ENCODE measurements at regions not wholly inside any gene's neighbourhood (a gene's known extent, or its start where the extent isn't known, plus 50 kb on each side); places are given as distances from the start of the nearest gene placed in this dataset.

DNA sequence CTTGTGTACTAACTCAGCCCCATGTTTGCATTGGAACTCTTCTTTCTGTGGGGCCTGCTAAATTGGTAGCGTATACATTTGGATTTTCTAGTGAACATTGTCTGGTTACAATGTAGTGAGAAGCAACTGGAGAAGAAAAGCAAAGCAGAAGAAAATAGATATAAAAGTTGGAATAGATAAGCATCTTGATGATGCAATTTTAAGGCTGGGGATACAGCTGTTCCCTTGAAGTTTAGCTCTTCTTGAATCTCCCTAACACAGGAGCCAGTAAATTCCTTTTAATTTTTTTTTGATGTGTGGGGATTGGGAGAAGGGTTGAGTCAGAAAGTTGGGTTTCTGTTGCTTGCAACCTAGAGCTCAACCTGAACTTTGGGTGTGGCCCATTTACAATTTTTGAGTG lies 308.1 kb downstream of the STIM2 start:
- in situ Hi-C loops (cut with HindIII; ENCODE audit: low pct_unique_long_range_greater_than_20kb, low sequenced_read_pairs), result no loop called here
- no peak for DNase-seq (ENCODE audit: low read depth)

DNA sequence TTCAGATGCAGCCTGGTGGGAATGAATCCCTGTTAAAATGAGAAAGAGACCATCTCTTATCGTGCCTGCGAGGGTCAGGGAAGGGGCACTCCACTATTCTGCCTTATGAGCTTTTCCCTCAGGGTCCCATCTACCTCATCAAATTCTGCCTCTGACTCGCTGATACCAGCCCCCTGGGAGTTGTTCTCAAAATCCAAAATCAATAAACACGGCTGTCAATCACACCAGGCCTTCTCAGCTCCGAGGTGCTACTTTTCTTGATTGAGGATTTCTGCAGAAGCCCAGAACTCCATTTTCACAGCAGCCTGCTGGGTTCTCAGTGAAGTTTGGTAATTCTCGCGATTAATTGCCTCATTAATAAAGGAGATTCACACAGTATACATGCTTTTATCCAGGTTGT lies 312.6 kb downstream of the STIM2 start:
- in situ Hi-C loops (cut with HindIII; ENCODE audit: low pct_unique_long_range_greater_than_20kb, low sequenced_read_pairs), result no loop called here

DNA sequence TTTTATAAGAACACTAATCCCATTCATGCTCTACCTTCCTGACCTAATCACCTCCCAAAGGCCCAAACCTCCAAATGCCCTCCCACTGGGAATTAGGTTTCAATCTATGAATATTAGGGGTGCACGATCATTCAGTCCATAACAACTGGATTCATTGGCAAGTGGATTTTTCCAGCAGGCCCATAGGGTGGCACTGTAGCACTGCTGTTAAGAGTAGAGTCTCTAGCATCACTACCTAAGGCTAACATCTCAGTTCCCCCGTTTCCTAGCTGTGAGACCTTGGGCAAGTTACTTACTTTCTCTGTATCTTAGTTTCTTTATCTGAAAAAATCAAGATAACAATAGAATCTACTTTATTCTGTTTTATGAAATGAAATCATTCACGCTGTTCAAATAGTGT lies 315.8 kb downstream of the STIM2 start:
- no peak for DNase-seq (ENCODE audit: low read depth)

More for the DNA sequence above, 312.6 kb downstream of the STIM2 start:
- DNase-seq (ENCODE audit: low read depth), result no peak

GRCh38 chr4:27176881-27177280 lies 316.2 kb downstream of the STIM2 start:
- in situ Hi-C loops (cut with HindIII; ENCODE audit: low pct_unique_long_range_greater_than_20kb, low sequenced_read_pairs), result no loop called here
- no peak for DNase-seq (ENCODE audit: low read depth)

More for the DNA sequence above, 315.8 kb downstream of the STIM2 start:
- in situ Hi-C loops (cut with HindIII; ENCODE audit: low pct_unique_long_range_greater_than_20kb, low sequenced_read_pairs), result no loop called here

DNA sequence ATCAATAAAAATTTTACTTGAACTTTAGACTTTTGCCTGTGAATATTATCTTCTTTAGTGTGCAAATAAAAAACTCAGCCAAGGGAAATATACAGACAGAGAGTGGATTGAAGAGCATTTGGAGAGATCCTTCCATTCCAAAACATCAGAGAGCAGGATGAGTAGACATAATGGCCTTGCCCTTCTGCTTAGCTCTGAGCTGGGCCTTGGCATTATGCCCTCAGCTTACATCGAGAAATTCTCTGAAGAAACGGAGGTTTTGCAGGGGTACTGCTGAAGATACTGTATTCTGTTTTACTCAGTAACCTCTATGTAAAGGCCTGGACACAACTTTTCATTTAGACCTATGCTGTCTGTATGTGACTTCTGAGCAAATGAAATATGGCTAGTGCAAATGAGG lies 317.4 kb downstream of the STIM2 start:
- in situ Hi-C loops (cut with HindIII; ENCODE audit: low pct_unique_long_range_greater_than_20kb, low sequenced_read_pairs), result no loop called here
- no peak for DNase-seq (ENCODE audit: low read depth)

- DNase-seq (ENCODE audit: low read depth), result no peak
- in situ Hi-C loops (cut with HindIII; ENCODE audit: low pct_unique_long_range_greater_than_20kb, low sequenced_read_pairs), result no loop called here
Observed at GRCh38 chr4:27181693-27182092, 321.1 kb downstream of the STIM2 start.

DNA sequence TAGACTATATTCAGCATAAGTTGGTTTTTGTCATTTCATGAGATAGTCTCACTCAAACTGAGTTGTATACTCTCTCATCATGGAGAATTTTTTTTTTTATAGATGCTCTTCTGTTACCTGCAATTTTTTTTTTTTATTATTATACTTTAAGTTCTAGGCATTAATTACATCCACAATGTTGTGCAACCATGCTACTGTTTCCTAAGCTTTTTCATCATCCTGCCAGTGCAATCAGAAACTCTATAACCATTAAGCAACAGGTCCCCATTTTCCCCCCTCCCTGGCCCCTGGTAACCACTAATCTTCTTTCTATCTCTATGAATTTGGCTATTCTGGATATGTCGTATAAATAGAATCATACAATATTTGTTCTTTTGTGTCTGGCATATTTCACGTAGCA lies 321.6 kb downstream of the STIM2 start:
- in situ Hi-C loops (cut with HindIII; ENCODE audit: low pct_unique_long_range_greater_than_20kb, low sequenced_read_pairs), result no loop called here
- DNase-seq (ENCODE audit: low read depth), result no peak

DNA sequence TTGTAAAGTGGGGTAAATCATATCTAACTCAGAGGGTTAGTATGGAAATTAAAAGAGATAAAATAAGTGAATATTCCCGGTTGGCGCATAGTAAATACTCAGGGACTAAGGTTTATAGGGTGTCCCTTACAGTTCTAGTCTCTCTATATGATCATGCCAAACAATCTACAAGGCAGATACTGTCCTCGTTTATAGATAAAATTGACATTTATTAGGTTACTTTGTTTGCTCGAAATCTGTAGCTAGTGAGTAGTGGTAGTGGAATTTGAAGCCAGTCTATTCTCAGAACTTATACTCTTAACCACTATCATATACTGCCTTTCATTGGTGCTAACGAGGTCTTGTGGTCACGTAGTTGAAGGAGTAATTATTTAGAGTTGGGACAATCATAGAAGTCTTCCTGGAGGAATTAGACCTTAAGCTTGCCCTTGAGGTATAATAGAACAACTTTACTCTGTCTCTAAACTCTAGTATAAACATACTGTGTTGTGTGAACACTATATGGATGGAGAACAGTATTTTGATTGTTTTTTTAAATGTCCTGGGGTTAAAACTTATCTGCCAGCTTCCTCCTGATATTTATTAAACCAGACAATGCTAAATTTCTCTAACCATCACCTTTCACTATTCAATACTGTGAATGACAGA lies 324.0 kb downstream of the STIM2 start:
- no peak for DNase-seq (ENCODE audit: low read depth)
- in situ Hi-C loops (cut with HindIII; ENCODE audit: low pct_unique_long_range_greater_than_20kb, low sequenced_read_pairs), result no loop called here

DNA sequence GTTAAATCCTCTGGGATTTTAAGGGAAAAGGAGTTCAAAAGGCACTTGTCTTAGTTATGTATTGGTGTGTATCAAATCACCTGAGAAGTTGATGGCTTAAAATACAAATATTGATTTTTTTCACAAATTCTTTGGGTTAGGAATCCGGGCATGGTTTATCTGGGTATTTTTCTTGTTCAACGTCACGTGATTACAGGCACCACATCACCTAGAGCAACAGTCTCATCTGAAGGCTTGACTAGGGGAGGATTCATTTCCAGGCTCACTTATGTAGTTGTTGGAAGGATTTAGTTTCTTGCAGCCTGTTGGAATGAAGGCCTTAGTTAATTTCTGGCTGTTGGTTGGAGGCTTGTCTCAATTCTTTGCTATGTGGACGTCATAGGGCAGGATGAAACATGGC lies 326.1 kb downstream of the STIM2 start:
- in situ Hi-C loops (cut with HindIII; ENCODE audit: low pct_unique_long_range_greater_than_20kb, low sequenced_read_pairs), result no loop called here
- no peak for DNase-seq (ENCODE audit: low read depth)

DNA sequence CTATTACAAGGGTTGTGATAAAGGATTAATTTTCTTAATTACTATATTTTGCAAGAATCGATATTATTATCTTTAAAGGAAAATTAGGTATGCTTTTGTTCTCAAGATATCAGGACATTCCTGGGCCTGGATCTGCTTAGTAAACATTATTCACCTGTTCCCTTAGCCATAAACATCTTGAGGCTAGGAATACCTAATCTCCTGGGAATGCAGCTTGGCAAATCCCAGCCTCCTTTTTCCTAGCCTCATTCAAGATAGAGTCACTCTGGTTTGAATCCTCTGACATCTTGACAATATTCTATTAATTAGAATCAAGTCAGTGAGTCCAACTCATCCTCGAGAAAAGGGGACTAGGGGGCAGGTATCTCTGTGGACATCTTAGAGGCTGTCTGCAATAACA lies 327.1 kb downstream of the STIM2 start:
- DNase-seq (ENCODE audit: low read depth), result no peak
- in situ Hi-C loops (cut with HindIII; ENCODE audit: low pct_unique_long_range_greater_than_20kb, low sequenced_read_pairs), result no loop called here

DNA sequence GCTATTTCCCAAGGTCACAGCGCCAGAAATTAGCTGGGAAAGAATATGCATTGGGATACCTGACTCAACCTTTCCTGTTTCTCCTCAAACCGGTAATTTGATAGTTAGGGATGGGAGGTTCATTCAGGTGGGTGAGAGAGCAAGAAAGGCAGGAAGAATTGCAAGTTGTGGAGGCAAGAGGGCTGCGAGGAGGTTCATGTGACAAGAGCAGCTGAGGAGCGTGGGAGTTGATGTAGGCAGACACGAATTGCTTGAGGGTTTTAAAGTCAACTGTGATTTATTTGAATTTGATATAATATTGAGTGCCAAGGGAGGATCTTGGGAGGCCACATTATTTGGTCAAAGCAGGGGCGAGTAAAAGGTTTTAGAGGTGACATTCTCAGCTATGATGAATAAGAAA lies 329.0 kb downstream of the STIM2 start:
- in situ Hi-C loops (cut with HindIII; ENCODE audit: low pct_unique_long_range_greater_than_20kb, low sequenced_read_pairs), result no loop called here

GRCh38 chr4:27191592-27191991 lies 331.0 kb downstream of the STIM2 start:
- in situ Hi-C loops (cut with HindIII; ENCODE audit: low pct_unique_long_range_greater_than_20kb, low sequenced_read_pairs), result no loop called here
- DNase-seq (ENCODE audit: low read depth), result no peak

More for the DNA sequence above, 329.0 kb downstream of the STIM2 start:
- DNase-seq (ENCODE audit: low read depth), result no peak

- in situ Hi-C loops (cut with HindIII; ENCODE audit: low pct_unique_long_range_greater_than_20kb, low sequenced_read_pairs), result no loop called here
- DNase-seq (ENCODE audit: low read depth), result no peak
Observed at GRCh38 chr4:27194599-27195176, 334.0 kb downstream of the STIM2 start.

GRCh38 chr4:27198246-27198645 lies 337.6 kb downstream of the STIM2 start:
- in situ Hi-C loops (cut with HindIII; ENCODE audit: low pct_unique_long_range_greater_than_20kb, low sequenced_read_pairs), result no loop called here
- no peak for DNase-seq (ENCODE audit: low read depth)

- in situ Hi-C loops (cut with HindIII; ENCODE audit: low pct_unique_long_range_greater_than_20kb, low sequenced_read_pairs), result no loop called here
- DNase-seq (ENCODE audit: low read depth), result no peak
Observed at GRCh38 chr4:27198971-27199370, 338.3 kb downstream of the STIM2 start.

DNA sequence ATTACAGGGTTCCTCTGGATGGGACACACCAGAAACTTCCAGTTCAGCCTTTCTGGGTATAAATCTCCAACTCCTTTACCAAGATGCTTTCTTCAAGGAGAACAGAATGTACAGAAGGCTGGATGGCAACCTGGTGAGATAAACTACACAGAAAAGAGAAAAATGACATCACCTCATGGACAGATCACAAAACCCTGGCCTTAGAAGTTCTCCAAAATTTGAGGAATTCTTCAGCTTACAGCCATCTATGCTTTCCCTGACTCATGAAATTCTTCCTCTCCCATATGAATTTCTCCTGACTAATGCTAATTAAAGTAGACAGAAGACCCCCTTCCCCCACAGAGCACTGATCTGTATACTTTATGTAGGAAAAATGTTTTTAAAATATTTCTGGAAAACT lies 345.4 kb downstream of the STIM2 start:
- in situ Hi-C loops (cut with HindIII; ENCODE audit: low pct_unique_long_range_greater_than_20kb, low sequenced_read_pairs), result no loop called here
- no peak for DNase-seq (ENCODE audit: low read depth)

DNA sequence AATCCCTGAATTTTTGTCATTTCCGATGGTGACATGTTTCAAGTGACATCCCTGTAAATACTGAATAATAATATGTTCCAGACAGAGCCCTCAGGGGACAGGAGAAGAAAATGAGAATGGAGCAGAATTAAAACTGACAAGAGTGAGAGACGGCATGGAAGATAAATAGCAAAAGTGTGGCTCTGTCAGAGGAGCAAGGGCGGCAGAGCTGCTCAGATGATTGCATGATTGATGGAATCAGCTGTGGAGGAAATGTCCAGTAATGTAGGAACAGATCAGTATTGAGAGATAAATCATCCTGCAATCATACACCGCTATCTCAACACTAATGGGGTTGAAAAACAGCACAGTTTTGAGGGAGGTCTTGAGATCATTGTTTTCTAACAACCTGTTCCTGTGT lies 350.3 kb downstream of the STIM2 start:
- in situ Hi-C loops (cut with HindIII; ENCODE audit: low pct_unique_long_range_greater_than_20kb, low sequenced_read_pairs), result no loop called here
- DNase-seq (ENCODE audit: low read depth), result no peak

DNA sequence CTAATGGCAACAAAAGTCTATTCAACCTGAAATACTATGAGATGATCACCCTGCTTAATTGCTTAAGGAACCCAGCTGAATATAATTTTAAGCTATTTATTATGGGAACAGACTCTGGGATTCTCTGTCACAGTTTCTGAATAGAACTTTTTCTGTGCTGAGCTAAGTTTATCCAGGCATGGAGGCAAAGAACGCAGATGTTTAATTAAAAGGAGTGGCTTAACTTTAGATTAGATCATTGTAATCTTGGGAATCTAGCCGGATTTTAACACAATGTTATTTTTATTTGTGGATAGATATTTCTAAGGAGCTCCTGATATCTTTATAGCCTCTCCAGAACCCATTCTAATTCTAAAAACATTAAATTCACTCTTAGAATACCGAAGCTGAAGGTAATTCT lies 353.4 kb downstream of the STIM2 start:
- DNase-seq (ENCODE audit: low read depth), result no peak
- in situ Hi-C loops (cut with HindIII; ENCODE audit: low pct_unique_long_range_greater_than_20kb, low sequenced_read_pairs), result no loop called here

- no peak for DNase-seq (ENCODE audit: low read depth)
- in situ Hi-C loops (cut with HindIII; ENCODE audit: low pct_unique_long_range_greater_than_20kb, low sequenced_read_pairs), result no loop called here
Observed at GRCh38 chr4:27215220-27215826, 354.7 kb downstream of the STIM2 start.

- in situ Hi-C loops (cut with HindIII; ENCODE audit: low pct_unique_long_range_greater_than_20kb, low sequenced_read_pairs), result no loop called here
- no peak for DNase-seq (ENCODE audit: low read depth)
Observed at GRCh38 chr4:27217261-27217769, 356.7 kb downstream of the STIM2 start.
